GM13977 (cell line): ENCODE measurements at regions not wholly inside any gene's neighbourhood (a gene's known extent, or its start where the extent isn't known, plus 50 kb on each side); places are given as distances from the start of the nearest gene placed in this dataset.

Experiments
- DNase-seq: peaks from one replicate; pipeline ENCODE4 v3.0.0; 2012; ENCODE audit warnings: low spot score
- in situ Hi-C: fragments of 300-500 bp; cut with MboI; formaldehyde crosslinking; loops from one replicate; pipeline ENCODE4 v1.12.0; 2022; ENCODE audit warnings: low sequenced_read_pairs, low pct_unique_long_range_greater_than_20kb, mixed read lengths, inconsistent platforms; ENCODE audit not compliant: unreplicated experiment
- TF ChIP-seq, protein P1 (sequence below): IDR thresholded peaks from 2 replicates; pipeline ENCODE4 v1.5.1; 2012; ENCODE audit warnings: mild to moderate bottlenecking, control low read depth; ENCODE audit not compliant: insufficient read depth; ENCODE audit errors: extremely low read depth, missing control alignments

DNA sequence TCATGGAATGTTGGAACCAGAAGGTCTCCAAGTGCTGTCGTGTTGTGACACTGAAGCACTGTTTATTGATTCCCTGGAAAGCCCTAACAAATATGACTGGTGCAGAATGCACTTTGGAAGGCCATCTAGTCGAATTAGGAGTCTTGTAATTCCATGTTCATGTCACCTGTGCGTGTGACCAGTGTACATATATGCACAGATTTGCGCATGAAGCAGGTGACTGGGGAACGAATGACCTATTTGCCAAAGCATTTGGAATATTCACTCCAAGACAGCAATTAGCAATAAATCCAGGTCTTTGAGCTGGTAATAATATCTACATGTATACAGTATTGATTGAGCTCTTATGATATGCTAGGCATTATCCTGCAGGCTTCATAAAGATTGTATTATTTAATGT, 177.5 kb upstream of the PFN2 start:
- in situ Hi-C loops, result no loop called here
- no peak for DNase-seq
- TF ChIP-seq, protein P1, sequence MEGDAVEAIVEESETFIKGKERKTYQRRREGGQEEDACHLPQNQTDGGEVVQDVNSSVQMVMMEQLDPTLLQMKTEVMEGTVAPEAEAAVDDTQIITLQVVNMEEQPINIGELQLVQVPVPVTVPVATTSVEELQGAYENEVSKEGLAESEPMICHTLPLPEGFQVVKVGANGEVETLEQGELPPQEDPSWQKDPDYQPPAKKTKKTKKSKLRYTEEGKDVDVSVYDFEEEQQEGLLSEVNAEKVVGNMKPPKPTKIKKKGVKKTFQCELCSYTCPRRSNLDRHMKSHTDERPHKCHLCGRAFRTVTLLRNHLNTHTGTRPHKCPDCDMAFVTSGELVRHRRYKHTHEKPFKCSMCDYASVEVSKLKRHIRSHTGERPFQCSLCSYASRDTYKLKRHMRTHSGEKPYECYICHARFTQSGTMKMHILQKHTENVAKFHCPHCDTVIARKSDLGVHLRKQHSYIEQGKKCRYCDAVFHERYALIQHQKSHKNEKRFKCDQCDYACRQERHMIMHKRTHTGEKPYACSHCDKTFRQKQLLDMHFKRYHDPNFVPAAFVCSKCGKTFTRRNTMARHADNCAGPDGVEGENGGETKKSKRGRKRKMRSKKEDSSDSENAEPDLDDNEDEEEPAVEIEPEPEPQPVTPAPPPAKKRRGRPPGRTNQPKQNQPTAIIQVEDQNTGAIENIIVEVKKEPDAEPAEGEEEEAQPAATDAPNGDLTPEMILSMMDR, result no peak

DNA sequence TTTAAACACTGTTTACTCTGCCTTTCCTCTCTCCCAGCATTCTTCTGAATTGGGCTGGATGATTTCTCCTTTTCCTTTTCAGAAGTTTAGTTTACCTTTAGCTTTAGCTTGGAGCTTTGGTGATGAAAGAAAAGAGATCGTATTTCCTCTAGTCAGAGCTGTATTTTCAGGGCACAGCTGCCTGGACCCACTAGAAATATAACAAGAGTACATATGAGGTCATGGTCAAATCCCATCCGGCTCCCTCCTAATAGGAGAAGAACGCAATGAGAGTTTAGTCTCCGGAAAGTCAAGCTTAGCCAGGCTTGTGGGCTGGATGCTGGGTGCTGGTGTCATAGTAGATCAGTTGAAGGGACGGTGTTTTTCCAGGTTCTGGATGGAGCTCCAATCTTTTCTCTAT, 177.1 kb upstream of the PFN2 start:
- DNase-seq, result no peak
- TF ChIP-seq, protein P1, result no peak
- in situ Hi-C loops, result no loop called here

DNA sequence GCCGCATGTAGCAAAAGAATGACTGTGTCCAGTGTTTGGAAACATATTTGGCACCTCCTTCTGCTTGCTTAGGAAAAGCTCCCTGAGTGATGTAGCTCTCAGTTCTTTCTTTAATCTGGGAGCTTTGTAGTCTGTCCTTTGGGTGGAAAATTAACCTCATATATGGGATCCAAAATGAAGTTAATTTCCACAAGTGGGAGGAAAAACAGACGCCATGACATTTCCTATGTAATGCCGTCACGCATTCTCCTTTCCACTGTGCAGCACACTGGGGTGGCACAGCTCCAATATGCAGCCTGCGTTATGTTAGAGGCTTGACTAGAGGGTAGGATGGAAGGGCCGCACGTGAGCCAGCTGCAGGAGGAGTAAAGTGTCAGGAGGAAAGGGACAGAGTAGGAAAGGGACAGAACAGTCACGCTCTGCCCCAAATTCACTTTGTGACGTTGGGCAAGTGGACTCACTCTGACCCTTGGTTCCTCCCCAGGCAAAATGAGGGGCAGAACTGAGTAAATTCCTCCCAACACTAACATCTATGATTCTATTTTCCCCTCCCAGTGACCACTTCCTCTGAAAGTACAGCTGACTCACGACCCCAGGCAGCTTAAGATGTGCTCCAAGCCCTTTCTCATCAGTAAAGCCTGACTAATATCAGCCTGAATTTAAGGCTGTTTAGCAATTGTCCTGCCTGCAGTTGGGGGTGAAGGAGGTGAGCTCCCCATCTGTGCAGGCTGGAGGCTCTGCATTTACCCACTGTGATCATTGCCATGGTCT, 176.5 kb upstream of the PFN2 start:
- in situ Hi-C loops, result no loop called here
- TF ChIP-seq, protein P1, result no peak
- peak; percentile 17 for DNase-seq

DNA sequence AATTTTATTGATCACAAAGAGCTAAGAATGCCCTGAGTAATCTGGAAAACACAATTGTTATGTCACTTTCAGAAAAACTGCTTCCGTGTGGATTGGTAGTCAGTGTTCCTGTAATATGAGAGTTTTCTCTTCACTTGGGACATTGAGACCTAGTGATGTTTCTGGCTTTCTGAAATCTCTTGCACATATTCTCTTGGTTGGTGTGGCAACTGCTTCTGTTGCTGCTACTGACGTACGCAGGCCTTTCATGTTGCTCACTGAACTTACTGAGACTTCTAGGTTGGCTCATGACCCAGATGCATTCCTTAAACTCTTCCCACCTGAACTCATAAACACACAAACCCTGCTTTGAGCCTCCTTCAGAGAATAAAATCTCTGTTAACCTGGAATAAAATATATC, 175.0 kb upstream of the PFN2 start:
- TF ChIP-seq, protein P1, result no peak
- no peak for DNase-seq
- in situ Hi-C loops, result no loop called here

DNA sequence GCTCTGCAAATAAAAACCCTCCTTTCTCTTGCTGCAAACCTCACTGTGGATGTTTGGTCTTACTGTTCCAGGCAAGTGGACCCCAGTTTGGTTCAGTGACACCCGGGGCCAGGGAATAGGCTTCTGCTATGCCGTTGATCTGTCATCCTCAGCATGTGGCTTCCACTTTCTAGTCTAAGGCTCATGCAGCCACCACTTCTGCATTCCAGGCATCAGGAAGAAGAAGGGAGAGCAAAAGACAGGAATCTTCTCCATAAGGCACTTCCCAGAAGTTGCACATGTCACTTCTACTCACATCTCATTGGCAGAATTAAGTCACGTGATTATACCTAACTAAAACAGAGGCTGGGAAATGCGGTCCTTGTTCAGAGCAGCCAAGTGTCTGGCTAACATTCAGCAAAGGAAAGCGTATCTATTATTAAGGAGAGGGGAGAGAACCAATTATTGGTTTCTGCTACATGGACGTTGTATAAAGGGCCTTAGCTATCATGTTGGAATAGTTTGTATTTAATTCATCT, 173.6 kb upstream of the PFN2 start:
- in situ Hi-C loops, result no loop called here
- TF ChIP-seq, protein P1, result no peak
- DNase-seq, result no peak

DNA sequence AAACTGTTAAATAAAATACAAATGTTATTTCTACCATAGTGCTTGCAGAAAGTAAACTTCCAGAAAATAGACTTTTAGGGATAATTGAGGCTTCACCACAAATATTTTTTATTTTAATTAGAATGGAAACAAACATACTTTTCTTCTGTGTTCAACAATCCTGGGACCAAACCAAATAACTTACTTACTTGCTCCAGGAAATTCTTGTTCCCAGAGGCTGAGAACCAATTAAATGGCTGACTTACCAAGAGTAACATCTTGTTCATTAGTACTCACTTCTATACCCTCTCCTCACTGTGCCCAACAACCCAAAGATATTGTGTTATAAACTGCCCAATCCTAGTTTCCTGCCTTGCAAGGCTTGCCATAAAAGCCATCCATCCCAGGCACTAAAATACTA, 172.2 kb upstream of the PFN2 start:
- in situ Hi-C loops, result no loop called here
- TF ChIP-seq, protein P1, result no peak
- no peak for DNase-seq
